BJ (cell line): ENCODE measurements at regions not wholly inside any gene's neighbourhood (a gene's known extent, or its start where the extent isn't known, plus 50 kb on each side); places are given as distances from the start of the nearest gene placed in this dataset.

Source experiments
- CTCF ChIA-PET: fragments of 350-600 bp; formaldehyde crosslinking; extraction: SDS; loops from one replicate; lab custom pipeline; 2021; ENCODE audit warnings: antibody characterized with exemption, inconsistent platforms; lab: Yijun Ruan, JAX
- POLR2A ChIA-PET: fragments of 300-600 bp; sonication (Branson Sonifier 250); formaldehyde crosslinking; extraction: SDS; loops from one replicate; lab custom pipeline; 2021; ENCODE audit warnings: antibody characterized with exemption; lab: Charles Lee
- DNase-seq: peaks from one replicate; pipeline ENCODE4 v3.0.0-alpha.2; 2011; ENCODE audit warnings: low read depth
- H3K27me3 ChIP-seq: 2 replicates; pipeline ENCODE4 v1.6.0; 2011; ENCODE audit warnings: low read length; ENCODE audit not compliant: control insufficient read depth, insufficient read depth
- H3K36me3 ChIP-seq: 2 replicates; pipeline ENCODE4 v1.5.1; 2011; ENCODE audit warnings: low read length; ENCODE audit not compliant: control insufficient read depth, insufficient read depth
- H3K4me3 ChIP-seq: 2 replicates; pipeline ENCODE4 v1.5.1; 2011; ENCODE audit warnings: low read depth, mild to moderate bottlenecking, control low read depth, low read length
- TF ChIP-seq, protein P1 (sequence below): IDR thresholded peaks from 2 replicates; pipeline ENCODE4 v1.5.1; 2011; ENCODE audit warnings: low read depth, mild to moderate bottlenecking, control low read depth, inconsistent platforms, low read length, moderate library complexity; ENCODE audit not compliant: insufficient read depth

DNA sequence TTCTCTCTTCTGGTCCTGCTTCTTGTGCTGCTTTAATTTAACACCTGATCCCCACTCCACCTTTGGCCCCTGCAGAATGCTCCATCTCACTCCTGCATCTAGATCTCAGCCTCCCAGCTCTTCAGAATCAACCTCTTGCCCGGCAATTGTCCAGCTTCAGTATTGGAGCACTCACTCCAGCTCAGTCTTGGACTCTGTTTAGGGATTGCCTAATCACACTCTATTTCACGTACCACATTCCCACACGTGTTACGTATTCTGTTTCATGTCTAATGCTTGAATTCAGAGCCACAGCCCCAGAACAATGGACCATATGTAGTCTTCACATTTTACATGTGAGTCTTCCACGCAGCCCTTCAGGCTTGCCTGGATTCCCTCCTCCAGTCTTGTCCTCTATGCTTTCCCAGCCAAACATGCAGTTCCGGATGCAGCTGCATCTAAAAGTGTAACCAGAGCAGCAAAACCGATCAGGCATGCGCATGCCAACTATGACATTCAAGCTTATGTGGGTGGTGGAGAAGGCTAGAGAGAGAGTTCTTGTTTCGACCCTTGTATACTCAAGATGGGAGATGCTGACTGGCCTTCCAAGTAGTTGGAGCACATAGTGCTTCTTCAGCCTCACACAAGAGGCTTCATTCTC lies 105.2 kb upstream of the FAM9A start:
- no peak for DNase-seq
- TF ChIP-seq, protein P1, sequence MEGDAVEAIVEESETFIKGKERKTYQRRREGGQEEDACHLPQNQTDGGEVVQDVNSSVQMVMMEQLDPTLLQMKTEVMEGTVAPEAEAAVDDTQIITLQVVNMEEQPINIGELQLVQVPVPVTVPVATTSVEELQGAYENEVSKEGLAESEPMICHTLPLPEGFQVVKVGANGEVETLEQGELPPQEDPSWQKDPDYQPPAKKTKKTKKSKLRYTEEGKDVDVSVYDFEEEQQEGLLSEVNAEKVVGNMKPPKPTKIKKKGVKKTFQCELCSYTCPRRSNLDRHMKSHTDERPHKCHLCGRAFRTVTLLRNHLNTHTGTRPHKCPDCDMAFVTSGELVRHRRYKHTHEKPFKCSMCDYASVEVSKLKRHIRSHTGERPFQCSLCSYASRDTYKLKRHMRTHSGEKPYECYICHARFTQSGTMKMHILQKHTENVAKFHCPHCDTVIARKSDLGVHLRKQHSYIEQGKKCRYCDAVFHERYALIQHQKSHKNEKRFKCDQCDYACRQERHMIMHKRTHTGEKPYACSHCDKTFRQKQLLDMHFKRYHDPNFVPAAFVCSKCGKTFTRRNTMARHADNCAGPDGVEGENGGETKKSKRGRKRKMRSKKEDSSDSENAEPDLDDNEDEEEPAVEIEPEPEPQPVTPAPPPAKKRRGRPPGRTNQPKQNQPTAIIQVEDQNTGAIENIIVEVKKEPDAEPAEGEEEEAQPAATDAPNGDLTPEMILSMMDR, result no peak
- ChIA-PET POLR2A (no interaction called here), CTCF (no interaction called here)
- Histone ChIP-seq H3K4me3 (no peak overlapping the region), H3K36me3 (no peaks in the 10 kb centered on the region), H3K27me3 (peaks cover 1% of the 10 kb centered on the region; the same call in 1 of the 2 replicates)

DNA sequence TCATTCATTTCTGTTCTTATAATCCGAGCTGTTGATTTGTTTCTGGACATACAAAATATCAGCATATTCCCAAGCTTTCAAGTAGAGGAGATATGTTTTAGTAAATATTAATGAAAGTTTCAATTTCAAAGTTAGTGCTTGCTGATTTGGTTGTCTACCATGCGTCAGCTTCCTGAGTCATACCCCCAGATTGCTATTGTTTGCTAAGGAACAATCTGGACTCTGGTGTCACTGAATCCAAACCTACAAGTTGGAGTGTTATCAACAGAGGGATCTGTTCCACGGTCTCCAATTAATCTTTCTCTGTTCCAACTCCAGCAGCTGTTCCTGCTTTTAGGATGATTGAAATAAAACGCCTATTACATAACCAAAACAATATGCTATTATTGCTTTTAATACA lies 96.1 kb upstream of the FAM9A start:
- CTCF ChIA-PET, result interaction anchor here (1.1 kb wide), 1 partner anchor 24 kb away, joined by 3 read pairs; no protein-coding TSS in a partner anchor
- H3K27me3 ChIP-seq, result no peaks in the 10 kb centered on the region
- no peak overlapping the region for H3K4me3 ChIP-seq
- no peaks in the 10 kb centered on the region for H3K36me3 ChIP-seq
- TF ChIP-seq, protein P1, result no peak
- POLR2A ChIA-PET, result no interaction called here
- DNase-seq, result no peak

DNA sequence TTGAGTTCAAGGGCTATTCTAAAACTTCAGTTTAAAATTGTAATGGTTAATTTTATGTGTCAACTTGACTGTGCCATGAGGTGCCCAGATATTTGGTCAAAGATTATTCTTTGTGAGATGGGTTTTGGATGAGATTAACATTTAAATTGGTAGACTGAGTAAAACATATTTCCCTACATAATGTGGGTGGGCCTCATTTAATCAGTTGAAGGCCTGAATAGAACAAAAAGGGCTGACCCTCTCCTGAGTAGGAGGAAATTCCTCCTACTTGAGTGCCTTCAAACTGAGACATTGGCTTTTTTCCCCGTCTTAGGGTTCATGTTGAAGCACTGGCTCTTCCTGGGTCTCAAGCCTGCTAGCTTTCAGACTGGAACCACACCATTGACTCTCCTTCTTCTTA lies 89.6 kb upstream of the FAM9A start:
- Histone ChIP-seq H3K36me3 (no peaks in the 10 kb centered on the region), H3K27me3 (no peaks in the 10 kb centered on the region), H3K4me3 (no peak overlapping the region)
- TF ChIP-seq, protein P1, result no peak
- no peak for DNase-seq
- ChIA-PET POLR2A (no interaction called here), CTCF (no interaction called here)

DNA sequence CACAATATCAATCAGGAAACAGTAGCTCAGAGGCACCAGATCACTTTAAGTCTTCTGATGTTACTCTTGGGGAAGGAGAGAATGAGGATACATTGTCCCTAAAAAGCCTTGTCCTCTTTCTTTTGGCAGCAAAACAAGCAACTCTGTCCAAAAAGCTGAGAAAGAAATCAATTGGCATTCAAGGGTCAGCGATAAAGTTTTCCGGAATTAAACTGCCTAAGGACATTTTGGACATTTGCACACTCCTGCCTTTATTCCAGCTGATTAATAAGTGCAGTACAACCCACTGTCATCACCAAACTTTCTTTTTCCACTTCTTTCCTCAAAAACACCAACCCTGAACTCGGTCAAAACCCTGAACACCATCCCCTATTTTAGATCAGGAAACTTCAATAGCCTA lies 85.8 kb upstream of the FAM9A start:
- TF ChIP-seq, protein P1, result no peak
- ChIA-PET POLR2A (no interaction called here), CTCF (interaction anchor here (1.0 to 1.9 kb wide), 2 partner anchors 8 kb away, joined by 3 to 9 read pairs; no protein-coding TSS in a partner anchor)
- Histone ChIP-seq H3K27me3 (no peaks in the 10 kb centered on the region), H3K4me3 (no peak overlapping the region), H3K36me3 (no peaks in the 10 kb centered on the region)
- no peak for DNase-seq

DNA sequence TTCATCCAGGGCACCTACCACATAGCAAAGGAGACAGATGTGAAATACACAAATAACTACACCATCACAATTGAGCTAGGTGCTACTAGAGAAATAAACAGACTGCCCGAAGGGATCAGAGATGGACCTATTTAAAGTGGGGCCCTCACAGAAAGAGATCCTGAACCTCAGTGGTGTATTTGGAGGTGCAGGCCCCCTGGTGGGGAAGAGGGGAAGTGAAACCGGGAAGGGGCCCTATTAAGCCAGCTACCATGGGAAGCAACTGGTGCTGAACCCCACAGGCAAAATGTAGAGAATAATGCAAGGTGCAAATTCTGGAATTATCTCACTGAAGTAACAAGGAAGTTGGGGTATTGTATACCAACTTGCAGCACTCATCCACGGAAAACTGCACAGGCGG lies 78.6 kb upstream of the FAM9A start:
- POLR2A ChIA-PET, result no interaction called here
- no peak overlapping the region for H3K4me3 ChIP-seq
- no peak for DNase-seq
- TF ChIP-seq, protein P1, result peak; percentile 67
- CTCF ChIA-PET, result interaction anchor here (0.7 to 1.9 kb wide), 6 partner anchors 8 to 58 kb away, joined by 3 to 9 read pairs (median 4); no protein-coding TSS in a partner anchor
- H3K27me3 ChIP-seq, result no peaks in the 10 kb centered on the region
- no peaks in the 10 kb centered on the region for H3K36me3 ChIP-seq
